Adipocyte (in vitro differentiated cells): ENCODE measurements at regions not wholly inside any gene's neighbourhood (a gene's known extent, or its start where the extent isn't known, plus 50 kb on each side); places are given as distances from the start of the nearest gene placed in this dataset.
"Not testable (repeated sequence)": the region's sequence is repeated elsewhere in the genome, so short reads cannot be mapped to it uniquely, and the experiment has no call there.

Source experiments
- DNase-seq: peaks from one replicate; pipeline ENCODE4 v3.0.0-alpha.2; 2015; ENCODE audit warnings: low read depth
- H3K27me3 ChIP-seq: replicated peaks from 2 replicates; pipeline ENCODE4 v1.7.0; 2013; ENCODE audit warnings: mild to moderate bottlenecking, low read length, moderate library complexity; ENCODE audit not compliant: control insufficient read depth, insufficient read depth
- H3K36me3 ChIP-seq: 2 replicates; pipeline ENCODE4 v1.7.0; 2013; ENCODE audit warnings: low read length, mild to moderate bottlenecking, moderate library complexity; ENCODE audit not compliant: control insufficient read depth, insufficient read depth, severe bottlenecking
- H3K4me1 ChIP-seq: 2 replicates; pipeline ENCODE4 v1.7.0; 2013; ENCODE audit warnings: mild to moderate bottlenecking, low read length, moderate library complexity; ENCODE audit not compliant: control insufficient read depth, insufficient read depth
- H3K4me3 ChIP-seq: 2 replicates; pipeline ENCODE4 v1.7.0; 2013; ENCODE audit warnings: mild to moderate bottlenecking, low read length, moderate library complexity
- H3K9ac ChIP-seq: 2 replicates; pipeline ENCODE4 v1.7.0; 2013; ENCODE audit warnings: mild to moderate bottlenecking, low read length, moderate library complexity
- H3K9me3 ChIP-seq: 2 replicates; pipeline ENCODE4 v1.7.0; 2013; ENCODE audit warnings: mild to moderate bottlenecking, low read length, moderate library complexity; ENCODE audit not compliant: control insufficient read depth

- Histone ChIP-seq H3K27me3 (no peaks in the 10 kb centered on the region), H3K36me3 (no peaks in the 10 kb centered on the region), H3K4me3 (no peak overlapping the region), H3K9me3 (no peaks in the 10 kb centered on the region), H3K4me1 (peaks cover 6% of the 10 kb centered on the region), H3K9ac (no peak overlapping the region)
- peak; percentile 1 for DNase-seq
These were observed 109.3 kb downstream of the ZIC1 start for GRCh38 chr3:147518465-147518864.

- Histone ChIP-seq H3K36me3 (no peaks in the 10 kb centered on the region), H3K27me3 (no peaks in the 10 kb centered on the region), H3K9me3 (peaks cover 5% of the 10 kb centered on the region), H3K4me1 (peaks cover 6% of the 10 kb centered on the region), H3K9ac (no peak overlapping the region), H3K4me3 (no peak overlapping the region)
- peak; percentile 60 for DNase-seq
These were observed 112.5 kb downstream of the ZIC1 start for GRCh38 chr3:147521646-147522045.

GRCh38 chr3:147522780-147523179, 113.6 kb downstream of the ZIC1 start:
- H3K4me1 ChIP-seq, H3K9ac ChIP-seq, H3K36me3 ChIP-seq, H3K27me3 ChIP-seq, H3K4me3 ChIP-seq, DNase-seq: not testable (repeated sequence)
- peaks cover 13% of the 10 kb centered on the region for H3K9me3 ChIP-seq

- no peak overlapping the region for H3K9ac ChIP-seq
These were observed 120.4 kb downstream of the ZIC1 start for GRCh38 chr3:147529551-147529950.

GRCh38 chr3:147538034-147538433, 128.9 kb downstream of the ZIC1 start:
- Histone ChIP-seq H3K27me3 (no peaks in the 10 kb centered on the region), H3K4me3 (no peak overlapping the region), H3K9me3 (peaks cover 24% of the 10 kb centered on the region), H3K36me3 (no peaks in the 10 kb centered on the region), H3K4me1 (no peaks in the 10 kb centered on the region), H3K9ac (no peak overlapping the region)
- DNase-seq, result no peak

More at GRCh38 chr3:147529551-147529950, 120.4 kb downstream of the ZIC1 start:
- H3K9me3 ChIP-seq, result peaks cover 14% of the 10 kb centered on the region
- no peaks in the 10 kb centered on the region for H3K4me1 ChIP-seq
- no peak overlapping the region for H3K4me3 ChIP-seq
- DNase-seq, result no peak
- no peaks in the 10 kb centered on the region for H3K27me3 ChIP-seq
- no peaks in the 10 kb centered on the region for H3K36me3 ChIP-seq

DNA sequence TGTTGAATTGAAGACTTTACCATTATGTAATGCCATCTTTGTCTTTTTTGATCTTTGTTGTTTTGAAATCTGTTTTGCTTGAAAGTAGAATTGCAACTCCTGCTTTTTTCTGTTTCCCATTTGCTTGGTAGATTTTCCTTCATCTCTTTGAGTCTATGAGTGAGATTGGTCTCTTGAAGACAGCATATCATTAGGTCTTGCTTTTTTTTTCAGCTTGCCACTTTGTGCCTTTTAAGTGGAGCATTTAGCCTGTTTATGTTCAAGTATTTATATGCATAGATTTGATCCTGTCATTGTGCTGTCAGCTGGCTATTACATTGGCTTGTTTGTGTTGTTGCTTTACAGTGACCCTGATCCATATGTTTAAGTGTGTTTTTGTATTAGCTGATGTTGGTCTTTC, 131.8 kb downstream of the ZIC1 start:
- Histone ChIP-seq H3K4me1 (no peaks in the 10 kb centered on the region), H3K9ac (no peak overlapping the region), H3K36me3 (no peaks in the 10 kb centered on the region), H3K4me3 (no peak overlapping the region), H3K9me3 (peaks cover 24% of the 10 kb centered on the region), H3K27me3 (no peaks in the 10 kb centered on the region)
- no peak for DNase-seq

- Histone ChIP-seq H3K36me3 (no peaks in the 10 kb centered on the region), H3K27me3 (no peaks in the 10 kb centered on the region), H3K9ac (no peak overlapping the region), H3K4me3 (no peak overlapping the region), H3K4me1 (no peaks in the 10 kb centered on the region), H3K9me3 (peaks cover 24% of the 10 kb centered on the region)
- DNase-seq, result no peak
These were observed 135.1 kb downstream of the ZIC1 start for GRCh38 chr3:147544290-147544689.

DNA sequence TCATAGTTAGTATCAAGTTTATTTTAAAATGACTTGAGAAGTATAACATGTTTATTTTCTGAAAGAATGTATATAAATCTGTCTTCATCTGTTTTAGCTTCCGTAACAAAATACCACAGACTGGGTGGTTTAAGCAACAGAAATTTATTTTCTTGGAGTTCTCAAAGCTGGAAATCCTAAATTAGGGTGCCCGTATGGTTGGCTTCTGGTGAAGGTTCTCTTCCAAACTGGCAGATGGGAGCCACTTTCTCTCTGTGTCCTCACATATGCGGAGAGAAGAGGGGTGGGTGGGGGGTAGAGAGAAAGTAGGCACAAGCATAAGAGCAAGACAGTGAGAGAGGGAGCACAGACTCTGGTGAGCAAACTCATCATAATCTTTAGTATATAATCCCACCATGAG, 142.3 kb downstream of the ZIC1 start:
- Histone ChIP-seq H3K4me3 (no peak overlapping the region), H3K9me3 (no peaks in the 10 kb centered on the region), H3K9ac (no peak overlapping the region), H3K36me3 (no peaks in the 10 kb centered on the region), H3K4me1 (no peaks in the 10 kb centered on the region), H3K27me3 (no peaks in the 10 kb centered on the region)
- DNase-seq, result no peak

DNA sequence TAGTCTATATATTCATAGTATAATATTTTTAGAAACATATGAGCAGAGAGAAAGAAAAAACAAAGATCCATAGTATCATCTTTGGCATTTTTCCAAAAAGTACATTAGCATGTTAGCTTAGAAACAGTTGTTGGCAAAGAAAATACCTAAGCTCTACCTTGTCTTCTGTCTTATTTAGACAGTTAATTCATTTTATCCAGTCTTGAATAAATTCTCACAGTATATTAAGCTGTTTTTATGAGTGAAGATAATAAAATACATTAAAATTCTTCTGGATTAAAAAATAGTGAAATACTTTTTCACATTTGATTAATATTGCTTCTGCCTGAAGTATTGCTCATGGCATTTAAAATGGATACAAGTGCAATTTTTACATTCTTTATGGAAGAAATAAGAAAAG, 145.2 kb downstream of the ZIC1 start:
- H3K9me3 ChIP-seq, result no peaks in the 10 kb centered on the region

DNA sequence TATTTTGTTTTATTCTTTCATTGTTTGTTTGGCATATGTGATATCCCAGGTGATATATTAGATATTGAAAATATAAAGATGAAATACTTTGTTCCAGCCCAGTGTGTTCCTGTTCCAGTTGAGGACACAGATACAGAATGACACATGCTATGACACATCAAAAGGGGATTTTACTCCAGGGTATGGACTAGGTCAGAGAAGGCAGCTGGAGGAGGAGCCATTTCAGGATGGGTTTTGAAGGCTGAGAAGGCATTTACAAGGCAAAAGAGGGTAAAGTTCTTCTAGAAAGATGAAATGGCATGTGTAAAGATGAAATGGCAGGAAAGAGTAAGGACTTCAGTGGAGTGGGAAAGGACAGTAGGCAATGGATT, 163.8 kb downstream of the ZIC1 start:
- Histone ChIP-seq H3K9ac (no peak overlapping the region), H3K27me3 (no peaks in the 10 kb centered on the region), H3K4me3 (no peak overlapping the region), H3K36me3 (no peaks in the 10 kb centered on the region), H3K4me1 (no peaks in the 10 kb centered on the region), H3K9me3 (no peaks in the 10 kb centered on the region)
- no peak for DNase-seq

More for the DNA sequence above, 145.2 kb downstream of the ZIC1 start:
- H3K9ac ChIP-seq, result no peak overlapping the region
- no peak for DNase-seq
- no peaks in the 10 kb centered on the region for H3K36me3 ChIP-seq
- H3K27me3 ChIP-seq, result no peaks in the 10 kb centered on the region
- H3K4me3 ChIP-seq, result no peak overlapping the region
- no peaks in the 10 kb centered on the region for H3K4me1 ChIP-seq

- Histone ChIP-seq H3K4me3 (no peak overlapping the region), H3K27me3 (no peaks in the 10 kb centered on the region), H3K9ac (no peak overlapping the region), H3K4me1 (no peaks in the 10 kb centered on the region), H3K9me3 (no peaks in the 10 kb centered on the region), H3K36me3 (no peaks in the 10 kb centered on the region)
- DNase-seq, result no peak
These were observed 165.5 kb downstream of the ZIC1 start for GRCh38 chr3:147574621-147575020.

DNA sequence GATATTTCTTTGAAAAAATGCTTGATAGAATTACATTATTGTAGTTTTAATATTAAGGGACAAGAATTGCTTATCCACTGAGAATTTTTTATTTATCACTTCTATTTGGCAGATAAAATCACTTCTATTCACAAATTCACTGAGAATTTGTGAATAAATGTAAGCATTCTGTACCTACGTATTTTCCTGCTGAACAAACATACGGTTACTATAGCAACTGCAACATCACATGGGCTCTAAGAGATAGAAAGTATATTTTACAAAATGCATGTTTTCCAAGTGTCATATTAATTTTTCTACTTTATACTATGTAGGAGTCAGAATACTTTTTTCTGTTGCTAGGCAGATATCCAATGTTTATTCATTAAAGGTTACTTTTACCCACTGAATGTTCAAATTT, 166.2 kb downstream of the ZIC1 start:
- Histone ChIP-seq H3K27me3 (no peaks in the 10 kb centered on the region), H3K9me3 (no peaks in the 10 kb centered on the region), H3K4me1 (no peaks in the 10 kb centered on the region), H3K4me3 (no peak overlapping the region), H3K9ac (no peak overlapping the region), H3K36me3 (no peaks in the 10 kb centered on the region)
- no peak for DNase-seq
